NCI-H1048 (cell line): ENCODE measurements at regions not wholly inside any gene's neighbourhood (a gene's known extent, or its start where the extent isn't known, plus 50 kb on each side); places are given as distances from the start of the nearest gene placed in this dataset.
"Not testable (repeated sequence)": the region's sequence is repeated elsewhere in the genome, so short reads cannot be mapped to it uniquely, and the experiment has no call there.

Source experiments
- DNase-seq: peaks from one replicate; lab custom pipeline; 2025; lab: John Stamatoyannopoulos, UW

DNA sequence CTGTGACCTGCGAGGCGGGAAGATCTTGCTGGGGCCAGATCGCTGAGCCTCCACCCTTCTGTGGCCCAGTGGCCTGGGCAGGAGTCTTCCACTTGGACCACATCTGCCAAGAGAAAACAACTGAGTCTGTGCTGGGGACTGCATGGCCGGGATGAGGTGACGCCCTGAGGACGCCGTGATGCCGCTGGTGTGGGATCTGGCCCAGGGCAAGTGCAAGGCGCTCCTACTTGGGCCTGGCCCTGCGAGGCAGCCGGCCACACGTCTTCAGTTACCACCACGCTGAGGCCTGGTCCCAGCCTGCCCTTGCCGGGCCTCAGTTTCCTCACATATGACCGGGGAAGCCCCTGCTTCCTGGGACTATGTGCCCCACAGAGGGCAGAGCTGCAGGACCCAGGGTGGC, 133.4 kb downstream of the SLC25A46 start:
- no peak for DNase-seq

DNA sequence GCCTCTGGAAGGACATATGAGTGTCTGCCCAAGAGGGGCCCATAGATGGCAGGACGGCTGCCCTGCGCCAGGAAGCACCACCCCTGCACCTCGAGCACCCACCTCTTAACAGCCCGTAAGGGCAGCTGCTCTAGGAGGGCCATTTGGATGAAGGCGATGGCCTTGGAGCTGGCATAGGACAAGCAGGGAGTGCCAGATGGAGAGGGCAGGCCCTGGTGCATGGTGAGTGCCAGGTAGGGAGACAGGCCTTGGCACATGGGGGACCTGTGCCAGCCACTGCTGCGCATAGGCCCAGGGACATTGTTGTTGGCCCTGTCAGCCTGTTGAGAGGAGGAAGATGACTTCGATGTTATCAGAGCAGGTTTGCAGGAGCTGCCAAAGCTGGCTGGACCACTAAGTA, 134.2 kb downstream of the SLC25A46 start:
- no peak for DNase-seq

DNA sequence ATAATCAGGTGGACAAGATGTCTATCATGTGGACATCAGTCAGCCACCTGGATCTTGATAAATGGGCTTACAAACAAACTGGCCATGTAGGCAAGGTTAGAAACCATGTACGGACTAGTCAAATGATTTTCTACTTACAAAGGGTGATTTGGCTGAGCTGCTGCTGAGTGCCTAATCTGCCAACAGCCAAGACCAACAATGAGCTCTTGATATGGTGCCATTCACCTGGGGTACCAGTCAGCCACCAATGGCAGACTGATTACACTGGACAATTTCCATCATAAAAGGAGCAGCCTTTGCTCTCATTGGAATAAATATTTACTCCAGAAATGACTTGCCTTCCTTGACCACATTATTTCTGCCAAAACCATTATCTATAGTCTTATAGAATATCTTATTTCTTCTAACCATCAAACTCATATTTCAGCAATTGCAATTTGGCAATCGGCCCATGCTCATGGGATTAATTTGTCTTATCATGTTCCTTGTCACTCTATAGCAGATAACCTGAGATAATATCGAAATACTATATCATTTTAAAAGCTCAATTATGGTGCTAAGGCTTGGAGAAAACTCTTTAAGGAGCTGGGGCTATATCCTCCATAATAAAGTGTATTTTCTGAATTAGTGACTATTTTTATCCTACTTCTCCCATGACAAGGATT, 135.1 kb downstream of the SLC25A46 start:
- DNase-seq, result no peak

DNA sequence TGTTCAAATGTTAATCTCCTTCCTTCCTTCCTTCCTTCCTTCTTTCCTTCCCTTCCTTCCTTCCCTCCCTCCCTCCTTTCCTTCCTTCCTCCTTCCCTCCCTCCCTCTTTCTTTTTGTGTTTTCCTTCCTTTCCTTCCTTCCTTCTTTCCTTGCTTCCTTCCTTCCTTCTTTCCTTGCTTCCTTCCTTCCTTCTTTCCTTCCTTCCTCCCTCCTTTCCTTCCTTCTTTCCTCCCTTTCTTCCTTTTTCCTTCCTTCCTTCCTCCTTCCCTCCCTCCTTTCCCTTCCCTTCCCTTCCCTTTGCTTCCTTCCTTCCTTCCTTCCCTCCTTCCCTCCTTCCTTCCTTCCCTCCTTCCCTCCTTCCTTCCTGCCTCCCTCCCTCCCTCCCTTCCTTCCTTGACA, 136.3 kb downstream of the SLC25A46 start:
- DNase-seq, result not testable (repeated sequence)

DNA sequence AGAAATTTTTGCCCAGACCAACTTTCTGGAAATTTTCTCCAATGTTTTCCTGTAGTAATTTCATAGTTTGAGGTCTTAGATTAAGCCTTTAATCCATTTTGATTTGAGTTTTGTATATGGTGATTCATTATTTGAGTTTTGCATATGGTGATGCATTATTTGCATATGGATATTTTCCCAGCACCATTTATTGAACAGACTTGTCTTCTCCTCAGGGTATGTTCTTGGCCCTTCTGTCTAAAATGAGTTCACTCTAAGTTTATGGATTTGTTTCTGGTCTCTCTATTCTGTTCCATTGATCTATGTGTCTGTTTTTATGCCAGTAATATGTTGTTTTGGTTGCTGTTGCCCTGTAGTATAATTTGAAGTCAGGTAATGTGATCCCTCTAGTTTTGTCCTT, 139.3 kb downstream of the SLC25A46 start:
- DNase-seq, result peak; percentile 61

DNA sequence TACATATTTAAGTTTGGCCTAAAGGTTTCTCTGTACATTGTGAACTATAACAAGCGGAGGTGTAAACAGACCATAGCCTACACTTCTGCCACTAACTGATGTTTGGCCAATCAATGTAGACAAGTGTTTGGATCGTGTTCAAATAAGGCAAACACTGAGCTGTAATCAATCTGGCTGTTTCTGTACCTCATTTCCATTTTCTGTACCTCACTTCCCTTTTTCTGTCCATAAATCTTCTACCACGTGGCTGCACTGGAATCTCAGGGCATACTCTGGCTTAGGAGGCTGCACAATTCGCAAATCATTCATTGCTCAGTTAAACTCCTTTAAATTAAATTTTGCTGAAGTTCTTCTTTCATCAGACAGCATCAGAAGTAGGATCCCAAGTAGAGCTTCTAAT, 140.9 kb downstream of the SLC25A46 start:
- no peak for DNase-seq

DNA sequence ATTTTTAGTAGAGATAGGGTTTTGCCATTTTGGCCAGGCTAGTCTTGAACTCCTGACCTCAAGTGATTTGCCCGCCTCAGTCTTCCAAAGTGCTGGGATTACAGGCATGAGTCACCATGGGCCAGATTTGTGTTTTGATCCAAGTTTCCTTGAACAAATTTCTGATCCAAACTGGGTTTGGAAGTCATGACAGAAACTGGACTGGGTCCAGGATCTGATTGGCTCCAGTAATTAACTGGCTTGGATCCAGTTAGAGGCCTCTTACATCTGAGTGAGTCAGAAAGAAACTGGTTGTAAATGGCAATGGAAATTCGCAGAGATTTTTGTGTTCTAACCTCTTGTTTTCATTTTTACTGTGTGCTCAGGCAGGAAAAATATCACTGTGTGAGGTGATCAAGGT, 141.6 kb downstream of the SLC25A46 start:
- DNase-seq, result no peak

DNA sequence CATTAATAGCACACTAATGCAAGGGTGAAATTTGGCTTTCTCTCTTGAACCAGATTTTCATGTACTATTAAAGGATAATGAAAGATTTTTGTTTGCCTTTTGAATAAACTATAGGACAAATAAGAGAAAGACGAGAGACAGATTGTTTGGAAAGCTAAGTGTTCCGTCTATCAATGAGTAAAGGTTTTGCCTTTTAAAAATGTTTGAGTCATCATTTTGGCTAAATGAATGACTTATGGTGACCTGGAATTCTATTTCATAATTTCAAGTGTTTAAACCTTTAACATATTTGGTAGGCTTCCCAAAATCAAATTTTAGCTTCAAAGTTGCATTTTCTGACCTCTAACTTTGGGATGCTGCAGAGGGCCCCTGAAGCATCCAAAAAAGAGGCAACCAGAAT, 145.2 kb downstream of the SLC25A46 start:
- no peak for DNase-seq

DNA sequence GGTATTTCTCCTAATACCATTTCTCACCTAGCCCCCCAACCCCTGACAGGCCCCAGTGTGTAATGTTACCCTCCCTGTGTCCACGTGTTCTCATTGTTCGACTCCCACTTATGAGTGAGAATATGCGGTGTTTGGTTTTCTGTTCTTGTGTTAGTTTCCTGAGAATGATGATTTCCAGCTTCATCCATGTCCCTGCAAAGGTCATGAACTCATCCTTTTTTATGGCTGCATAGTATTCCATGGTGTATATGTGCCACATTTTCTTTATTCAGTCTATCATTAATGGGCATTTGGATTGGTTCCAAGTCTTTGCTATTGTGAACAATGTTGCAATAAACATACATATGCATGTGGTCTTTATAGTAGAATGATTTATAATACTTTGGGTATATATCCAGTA, 148.4 kb downstream of the SLC25A46 start:
- DNase-seq, result not testable (repeated sequence)

DNA sequence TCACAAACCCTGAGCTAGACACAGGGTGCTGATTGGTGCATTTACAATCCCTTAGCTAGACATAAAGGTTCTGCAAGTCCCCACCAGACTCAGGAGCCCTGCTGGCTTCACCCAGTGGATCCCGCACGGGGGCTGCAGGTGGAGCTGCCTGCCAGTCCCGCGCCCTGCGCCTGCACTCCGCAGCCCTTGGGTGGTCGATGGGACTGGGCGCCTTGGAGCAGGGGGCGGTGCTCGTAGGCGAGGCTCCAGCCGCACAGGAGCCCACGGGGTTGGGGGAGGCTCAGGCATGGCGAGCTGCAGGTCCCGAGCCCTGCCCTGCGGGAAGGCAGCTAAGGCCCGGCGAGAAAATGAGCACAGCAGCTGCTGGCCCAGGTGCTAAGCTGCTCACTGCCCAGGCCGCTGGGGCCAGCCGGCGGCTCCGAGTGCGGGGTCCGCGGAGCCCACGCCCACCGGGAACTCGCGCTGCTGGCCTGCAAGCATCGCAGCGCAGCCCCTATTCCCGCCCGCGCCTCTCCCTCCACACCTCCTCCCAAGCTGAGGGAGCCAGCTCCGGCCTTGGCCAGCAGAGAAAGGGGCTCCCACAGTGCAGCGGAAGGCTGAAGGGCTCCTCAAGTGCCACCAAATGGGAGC, 155.2 kb downstream of the SLC25A46 start:
- not testable (repeated sequence) for DNase-seq

DNA sequence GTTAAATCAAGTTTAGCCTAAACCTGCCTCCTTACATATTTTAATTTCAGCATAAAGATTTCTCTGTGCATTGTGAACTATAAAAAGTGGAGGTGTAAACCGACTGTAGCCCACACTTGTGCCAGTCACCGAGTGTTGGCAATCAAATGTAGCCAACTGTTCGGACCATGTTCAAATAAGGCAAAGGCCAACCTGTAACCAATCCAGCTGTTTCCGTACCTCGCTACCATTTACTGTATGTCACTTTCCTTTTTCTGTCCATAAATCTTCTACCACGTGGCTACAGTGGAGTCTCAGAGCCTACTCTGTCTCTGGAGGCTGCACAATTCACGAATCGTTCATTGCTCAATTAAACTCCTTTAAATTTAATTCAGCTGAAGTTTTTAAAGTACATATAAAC, 156.0 kb downstream of the SLC25A46 start:
- DNase-seq, result no peak

DNA sequence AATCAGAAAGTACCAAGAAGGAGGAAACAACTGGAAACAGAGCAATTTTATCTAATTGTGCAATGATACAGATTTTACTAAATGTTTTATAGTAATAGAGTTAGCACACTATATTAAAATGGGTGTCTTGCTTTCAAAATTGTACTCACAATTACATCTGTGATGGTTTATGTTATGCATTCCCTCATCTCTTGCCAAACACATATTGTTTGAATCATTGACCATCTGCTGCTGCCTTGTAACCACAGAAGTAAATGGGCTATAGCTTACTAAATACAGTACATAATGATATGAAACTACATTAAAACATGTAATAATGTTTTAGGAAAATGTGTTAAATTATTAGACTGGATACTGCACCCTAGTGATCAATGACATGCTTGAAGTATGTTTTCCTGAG, 158.1 kb downstream of the SLC25A46 start:
- no peak for DNase-seq

DNA sequence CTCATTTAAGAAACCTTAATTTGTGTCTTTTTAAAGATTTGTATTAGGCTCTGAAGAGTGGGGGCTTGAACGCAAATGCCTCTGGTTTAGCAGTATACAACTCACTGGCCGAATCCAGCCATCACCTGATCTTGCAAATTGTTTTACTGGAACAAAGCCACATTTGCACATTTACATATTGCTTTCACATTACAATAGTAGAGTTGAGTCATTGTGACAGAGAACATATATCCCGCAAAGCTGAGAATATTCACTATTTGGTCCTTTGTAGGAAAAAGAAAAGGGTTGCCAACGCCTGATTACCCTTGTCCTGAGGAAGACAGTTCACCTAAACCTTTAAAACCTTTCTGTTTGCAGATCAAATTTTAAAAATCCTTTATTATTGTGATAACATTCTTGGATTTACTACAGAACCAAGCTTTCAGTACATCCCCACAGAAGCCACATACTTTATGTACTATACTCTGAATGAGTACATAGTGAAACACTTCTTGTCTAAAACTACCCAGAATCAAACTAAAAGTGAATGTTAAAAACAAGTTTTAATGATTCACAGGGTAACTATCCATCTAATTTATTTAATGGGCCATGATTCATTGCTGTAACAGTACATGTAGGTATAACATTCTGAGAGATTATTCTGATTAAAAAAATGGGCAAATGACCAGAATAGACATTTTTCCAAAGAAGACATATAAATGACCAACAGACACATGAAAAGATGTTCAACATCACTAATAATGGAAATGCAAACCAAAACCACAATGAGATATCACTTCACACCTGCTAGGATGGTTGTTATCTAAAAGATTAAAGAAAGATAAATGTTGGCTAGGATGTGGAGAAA, 161.0 kb downstream of the SLC25A46 start:
- no peak for DNase-seq

DNA sequence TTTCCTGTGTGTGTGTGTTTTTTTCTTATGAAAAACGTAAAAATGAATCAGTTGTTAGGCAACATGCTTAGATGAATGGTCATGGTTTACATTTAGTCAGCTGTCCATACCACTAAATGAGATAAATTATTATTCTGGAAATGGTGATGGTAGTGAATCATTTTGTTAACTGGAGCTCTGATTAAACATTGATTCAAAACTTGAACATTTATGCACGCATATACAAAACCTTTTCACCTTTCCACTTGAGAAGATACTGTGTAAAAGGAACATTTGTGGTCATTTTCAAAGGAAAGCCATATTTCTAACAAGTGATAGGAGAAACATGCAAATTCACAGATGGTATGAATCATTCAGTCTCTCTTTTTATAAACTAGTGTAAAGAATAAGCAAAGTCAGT, 162.0 kb downstream of the SLC25A46 start:
- no peak for DNase-seq

DNA sequence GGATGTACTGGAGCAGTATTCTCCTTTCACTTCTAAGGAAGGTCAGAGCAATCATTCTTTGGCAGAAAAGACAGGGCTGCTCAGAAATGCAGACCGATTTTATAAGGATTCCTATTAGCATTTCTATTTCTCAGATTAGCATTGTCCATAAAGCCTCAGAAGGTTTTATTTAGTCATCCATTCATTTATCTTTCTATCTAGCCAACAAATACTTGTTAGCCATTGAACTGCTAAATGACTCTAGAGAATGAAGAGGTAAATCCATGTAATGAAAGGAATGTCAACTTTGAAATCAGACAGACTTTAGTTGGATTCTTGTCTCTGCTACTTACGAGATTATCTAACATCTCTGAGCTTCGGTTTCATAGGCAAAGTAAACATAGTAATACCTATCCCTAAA, 165.2 kb downstream of the SLC25A46 start:
- no peak for DNase-seq

DNA sequence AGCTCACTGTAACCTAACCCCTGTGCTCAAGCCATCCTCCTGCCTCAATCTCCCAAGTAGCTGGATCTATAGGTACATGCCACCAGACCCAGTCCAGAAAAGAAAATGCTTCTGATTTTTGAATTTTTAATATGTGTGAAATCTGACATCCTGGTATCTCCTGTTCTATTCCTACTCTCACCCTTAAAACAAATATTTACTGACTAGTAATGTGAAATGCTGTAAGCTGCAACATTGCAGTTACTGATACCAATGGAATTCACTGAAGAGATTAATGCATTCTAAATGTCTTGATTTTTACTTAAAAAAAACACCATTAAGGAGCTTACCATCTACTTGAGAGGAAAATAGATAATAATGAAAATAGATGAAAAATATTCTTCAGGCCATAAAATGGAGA, 162.7 kb upstream of the TSLP start:
- no peak for DNase-seq

DNA sequence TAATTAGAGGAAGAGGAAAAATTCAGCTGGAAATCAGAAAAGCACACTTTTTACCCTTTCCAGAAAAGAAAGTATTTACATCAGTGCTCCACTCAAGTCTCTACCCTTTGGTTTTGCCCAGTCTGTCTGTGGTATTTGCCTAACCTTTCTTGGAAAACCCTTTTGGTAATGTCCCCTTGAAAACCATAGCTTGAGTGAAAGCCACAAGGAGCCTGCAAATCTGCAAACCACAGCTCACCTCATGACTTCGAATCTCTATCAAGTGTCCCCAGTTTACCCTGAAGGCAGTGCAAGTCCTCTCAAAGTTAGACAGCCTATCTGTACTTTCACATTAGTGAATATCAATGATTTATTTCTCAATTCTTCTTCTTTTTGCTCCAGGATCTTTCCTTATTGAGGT, 162.1 kb upstream of the TSLP start:
- DNase-seq, result no peak

DNA sequence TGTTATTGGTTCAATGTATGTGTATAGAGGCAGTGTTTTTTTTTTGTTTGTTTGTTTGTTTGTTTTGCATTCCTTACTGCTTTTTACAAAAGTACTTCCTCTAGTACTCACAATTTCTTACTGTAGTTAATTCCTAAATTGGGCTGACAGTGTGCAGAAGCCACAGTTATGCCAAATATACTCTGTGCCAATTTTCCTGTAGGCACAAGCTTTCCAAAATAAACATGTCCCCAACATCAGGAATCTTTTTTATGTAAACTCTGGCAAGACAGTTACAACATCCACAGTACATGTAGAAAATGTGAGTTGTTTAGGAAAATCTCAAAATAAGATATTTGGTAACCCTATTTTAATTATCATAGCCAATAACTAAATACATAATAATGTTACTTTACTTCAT, 161.6 kb upstream of the TSLP start:
- no peak for DNase-seq

DNA sequence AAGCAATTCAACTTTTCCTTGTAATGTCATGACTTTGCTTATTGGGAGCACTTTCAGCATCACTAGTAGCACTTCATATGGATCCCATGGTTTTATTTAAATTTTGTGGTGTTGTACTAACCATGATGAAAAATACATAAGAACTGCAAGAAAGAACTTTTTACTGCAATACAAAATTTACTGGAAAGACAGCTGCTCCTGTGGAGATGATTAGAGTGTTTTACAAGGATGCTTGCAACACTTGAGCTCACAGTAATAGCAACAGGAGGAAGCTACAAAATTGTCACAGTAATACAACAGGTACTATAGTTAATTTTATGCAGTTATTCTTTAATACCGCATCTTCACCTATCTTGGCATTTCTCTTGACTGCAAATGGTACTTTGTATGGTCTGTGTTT, 158.3 kb upstream of the TSLP start:
- no peak for DNase-seq

DNA sequence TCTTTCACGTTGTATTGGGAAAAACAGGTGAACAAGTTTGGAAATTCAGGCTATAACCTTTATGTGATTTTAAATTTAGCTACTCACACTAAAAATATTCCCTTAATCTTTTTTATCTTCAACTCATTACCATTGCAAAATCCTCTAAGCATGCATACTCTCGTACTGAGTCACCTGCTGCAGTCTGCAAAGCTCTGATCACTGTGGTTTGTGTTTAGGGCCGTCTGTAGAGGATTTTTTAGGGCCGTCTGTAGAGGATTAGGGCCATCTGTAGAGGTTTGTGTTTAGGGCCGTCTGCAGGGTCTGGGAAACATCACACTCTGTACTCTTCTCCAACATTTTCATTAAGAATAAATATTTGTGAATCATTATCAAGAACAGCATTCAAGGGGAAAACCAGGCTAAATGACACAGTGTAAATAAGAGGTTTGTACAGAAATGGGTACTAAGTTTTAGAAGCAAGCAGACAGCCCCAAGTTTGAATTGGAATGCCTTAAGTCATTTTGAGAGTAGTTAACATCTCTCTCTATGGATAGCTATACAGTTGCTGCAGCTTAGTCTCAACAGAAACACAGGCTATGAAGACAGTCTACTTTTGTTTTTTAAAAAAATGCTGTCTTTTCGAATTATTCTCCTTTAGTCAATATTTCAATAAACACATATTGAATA, 155.0 kb upstream of the TSLP start:
- no peak for DNase-seq

DNA sequence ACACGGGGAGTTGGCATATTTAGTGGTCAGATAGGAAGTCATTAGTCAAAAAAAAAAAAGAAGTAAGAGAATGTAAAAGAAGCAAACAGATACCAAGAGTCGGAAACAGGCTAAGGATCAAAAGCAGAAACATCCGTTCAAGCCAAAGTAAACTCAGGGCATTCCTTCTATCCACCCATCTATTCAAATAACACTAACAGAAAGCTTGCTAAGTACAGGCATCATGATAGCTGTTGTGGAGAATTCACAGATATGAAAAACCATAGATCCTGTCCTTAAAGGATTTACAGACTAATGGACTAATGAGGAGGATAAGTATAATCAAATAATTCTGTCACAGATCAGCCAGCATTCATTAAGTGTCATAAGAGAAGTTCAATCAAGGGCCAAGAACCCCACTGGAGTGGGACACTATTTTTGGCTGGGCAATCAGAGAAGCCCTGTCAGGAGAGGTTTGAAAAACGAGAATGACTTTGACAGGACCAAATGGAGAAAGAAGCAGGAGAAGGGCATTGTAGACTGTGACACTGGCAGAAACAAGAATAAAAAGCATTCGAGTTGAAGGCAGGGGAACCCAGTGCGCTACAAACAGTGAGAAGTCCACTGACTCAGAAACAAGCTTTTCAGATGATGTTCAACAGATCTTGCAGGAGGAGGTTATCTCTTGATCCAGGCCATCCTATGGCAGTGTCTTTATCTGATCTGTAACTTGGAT, 154.2 kb upstream of the TSLP start:
- no peak for DNase-seq

DNA sequence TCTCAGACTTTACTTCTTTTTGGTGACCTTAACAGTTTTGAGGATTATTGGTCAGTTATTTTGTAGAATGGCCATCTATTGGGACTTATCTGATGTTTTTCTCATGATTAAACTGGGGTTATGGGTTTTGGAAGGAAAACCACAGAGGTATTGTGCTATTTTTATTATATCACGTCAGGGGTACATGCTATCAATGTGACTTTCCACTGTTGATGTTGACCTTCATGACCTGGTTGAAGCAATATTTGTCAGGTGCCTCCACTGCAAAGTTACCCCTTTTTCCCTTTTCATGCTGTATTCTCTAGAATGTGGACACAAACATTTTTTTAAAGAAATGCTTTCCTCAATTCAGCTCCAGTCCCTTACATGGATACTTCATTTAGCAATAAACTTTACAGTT, 152.8 kb upstream of the TSLP start:
- DNase-seq, result no peak
